Fibroblast of the conjunctiva (primary cell): ENCODE measurements at regions not wholly inside any gene's neighbourhood (a gene's known extent, or its start where the extent isn't known, plus 50 kb on each side); places are given as distances from the start of the nearest gene placed in this dataset.
"Not testable (repeated sequence)": the region's sequence is repeated elsewhere in the genome, so short reads cannot be mapped to it uniquely, and the experiment has no call there.

Experiments used
- DNase-seq: peaks from one replicate; pipeline ENCODE4 v3.0.0-alpha.2; 2010; ENCODE audit warnings: low read depth

- DNase-seq = no peak
These were observed 53.3 kb upstream of the CYLC2 start for GRCh38 chr9:102941868-102942267.

GRCh38 chr9:102922526-102922925, 72.6 kb upstream of the CYLC2 start:
- no peak for DNase-seq

GRCh38 chr9:102911185-102911584, 83.9 kb upstream of the CYLC2 start:
- DNase-seq = no peak

- not testable (repeated sequence) for DNase-seq
These were observed 89.3 kb upstream of the CYLC2 start for GRCh38 chr9:102905795-102906194.

GRCh38 chr9:102892025-102892424, 103.1 kb upstream of the CYLC2 start:
- DNase-seq = no peak

- DNase-seq = not testable (repeated sequence)
These were observed 106.4 kb upstream of the CYLC2 start for GRCh38 chr9:102888747-102889146.

GRCh38 chr9:102875687-102876086, 119.4 kb upstream of the CYLC2 start:
- no peak for DNase-seq

GRCh38 chr9:102867488-102867887, 127.6 kb upstream of the CYLC2 start:
- no peak for DNase-seq

- DNase-seq = no peak
These were observed 132.7 kb upstream of the CYLC2 start for GRCh38 chr9:102862478-102862877.

GRCh38 chr9:102855641-102856040, 139.5 kb upstream of the CYLC2 start:
- DNase-seq = no peak

GRCh38 chr9:102845827-102846371, 149.2 kb upstream of the CYLC2 start:
- DNase-seq = no peak

- no peak for DNase-seq
These were observed 150.4 kb upstream of the CYLC2 start for GRCh38 chr9:102844716-102845115.

- DNase-seq = no peak
These were observed 152.7 kb upstream of the CYLC2 start for GRCh38 chr9:102842423-102842822.

- DNase-seq = no peak
These were observed 153.8 kb upstream of the CYLC2 start for GRCh38 chr9:102841376-102841775.

GRCh38 chr9:102840335-102840734, 154.8 kb upstream of the CYLC2 start:
- DNase-seq = no peak

GRCh38 chr9:102832814-102833213, 162.3 kb upstream of the CYLC2 start:
- no peak for DNase-seq

GRCh38 chr9:102796244-102796643, 198.9 kb upstream of the CYLC2 start:
- DNase-seq = no peak

GRCh38 chr9:102795532-102795931, 199.6 kb upstream of the CYLC2 start:
- DNase-seq = no peak

- DNase-seq = no peak
These were observed 215.8 kb upstream of the CYLC2 start for GRCh38 chr9:102779356-102779755.

- no peak for DNase-seq
These were observed 216.4 kb upstream of the CYLC2 start for GRCh38 chr9:102778746-102779145.

GRCh38 chr9:102770704-102771103, 224.4 kb upstream of the CYLC2 start:
- no peak for DNase-seq

GRCh38 chr9:102769307-102769706, 225.8 kb upstream of the CYLC2 start:
- DNase-seq = no peak

- DNase-seq = no peak
These were observed 227.1 kb upstream of the CYLC2 start for GRCh38 chr9:102768002-102768401.

- DNase-seq = no peak
These were observed 228.1 kb upstream of the CYLC2 start for GRCh38 chr9:102767076-102767475.

- no peak for DNase-seq
These were observed 254.6 kb upstream of the CYLC2 start for GRCh38 chr9:102740578-102740977.
